Memory B cell (primary cell): ENCODE measurements at regions not wholly inside any gene's neighbourhood (a gene's known extent, or its start where the extent isn't known, plus 50 kb on each side); places are given as distances from the start of the nearest gene placed in this dataset.

Source experiments
- ATAC-seq: fragments of 150-1000 bp; cut with Tn5 transposase; 2 replicates; pipeline ENCODE4 v1.10.0; 2021; ENCODE audit warnings: low read depth, mild to moderate bottlenecking, moderate library complexity
- DNase-seq, 2 donors: peaks; one replicate each; pipeline ENCODE4 v3.0.0; 2022; ENCODE audit warnings: low spot score in 2 of 2
- H3K27ac Mint-ChIP-seq: one replicate; pipeline ENCODE4 v1.8.0; 2022; ENCODE audit warnings: mild to moderate bottlenecking, moderate library complexity, mixed read lengths
- H3K27me3 Mint-ChIP-seq: one replicate; pipeline ENCODE4 v1.8.0; 2022; ENCODE audit warnings: mixed read lengths
- H3K36me3 Mint-ChIP-seq: one replicate; pipeline ENCODE4 v1.8.0; 2022; ENCODE audit warnings: mild to moderate bottlenecking, mixed read lengths
- H3K4me1 Mint-ChIP-seq: one replicate; pipeline ENCODE4 v1.8.0; 2022; ENCODE audit warnings: mixed read lengths
- H3K4me3 Mint-ChIP-seq: one replicate; pipeline ENCODE4 v1.8.0; 2022; ENCODE audit warnings: mild to moderate bottlenecking, moderate library complexity, mixed read lengths
- H3K9me3 Mint-ChIP-seq: one replicate; pipeline ENCODE4 v1.8.0; 2022; ENCODE audit warnings: mixed read lengths

GRCh38 chr4:32987111-32987510 lies 2266.9 kb downstream of the PCDH7 start:
- ATAC-seq (no peak), DNase-seq (no peak)
- no peak overlapping the region for H3K4me3 Mint-ChIP-seq
- no peaks in the 10 kb centered on the region for H3K27me3 Mint-ChIP-seq
- H3K9me3 Mint-ChIP-seq = no peaks in the 10 kb centered on the region
- H3K4me1 Mint-ChIP-seq = no peaks in the 10 kb centered on the region
- no peak overlapping the region for H3K27ac Mint-ChIP-seq
- H3K36me3 Mint-ChIP-seq = no peaks in the 10 kb centered on the region

GRCh38 chr4:32988165-32988811 lies 2268.1 kb downstream of the PCDH7 start:
- DNase-seq (no peak), ATAC-seq (no peak)
- H3K27me3 Mint-ChIP-seq = no peaks in the 10 kb centered on the region
- H3K9me3 Mint-ChIP-seq = no peaks in the 10 kb centered on the region
- no peak overlapping the region for H3K4me3 Mint-ChIP-seq
- H3K27ac Mint-ChIP-seq = no peak overlapping the region
- no peaks in the 10 kb centered on the region for H3K4me1 Mint-ChIP-seq
- no peaks in the 10 kb centered on the region for H3K36me3 Mint-ChIP-seq

- Mint-ChIP-seq H3K9me3 (no peaks in the 10 kb centered on the region), H3K4me3 (no peak overlapping the region), H3K27ac (no peak overlapping the region), H3K27me3 (no peaks in the 10 kb centered on the region), H3K36me3 (no peaks in the 10 kb centered on the region), H3K4me1 (no peaks in the 10 kb centered on the region)
- no peak for ATAC-seq
- DNase-seq = no peak
Observed at GRCh38 chr4:32991663-32992062, 2271.5 kb downstream of the PCDH7 start.

DNA sequence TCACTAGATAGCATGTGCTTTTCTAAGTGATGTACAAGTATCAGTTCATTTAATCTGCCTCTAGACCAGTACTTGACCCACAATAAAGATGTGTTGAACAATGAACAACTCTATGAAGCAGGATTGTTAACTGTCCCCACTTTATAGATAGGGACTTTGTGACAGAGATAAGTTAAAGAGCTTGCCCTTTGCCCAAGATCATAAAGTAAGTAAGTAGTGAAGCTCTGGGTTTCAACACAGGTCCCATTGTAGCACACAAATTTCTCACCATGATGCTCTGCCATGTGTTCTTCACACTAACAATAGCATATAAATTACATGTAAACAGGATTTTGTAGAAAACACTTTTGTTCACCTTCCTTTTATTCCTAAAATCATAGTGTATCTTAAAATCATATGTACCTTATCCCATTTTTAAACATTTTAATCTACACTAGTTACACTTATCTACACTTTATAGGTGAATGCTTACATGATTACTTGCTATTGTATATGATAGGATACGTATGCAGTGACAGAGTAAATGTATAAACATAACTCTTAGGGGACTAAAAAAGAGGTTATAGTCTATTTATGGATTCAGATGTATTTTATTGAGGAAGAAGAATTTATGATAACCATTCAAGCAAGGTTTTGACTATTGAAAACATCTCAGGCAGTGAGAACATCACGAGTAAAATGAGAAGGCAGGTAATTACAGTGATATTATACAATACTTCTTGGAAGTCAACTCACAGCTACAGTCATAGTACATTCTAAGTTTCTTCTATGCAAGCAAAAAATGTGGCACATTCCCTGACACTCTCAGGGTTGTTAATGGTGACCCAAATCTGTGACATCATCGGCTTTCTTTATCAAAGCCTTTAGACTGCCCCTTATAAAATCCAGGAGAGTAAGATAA lies 2275.1 kb downstream of the PCDH7 start:
- H3K27me3 Mint-ChIP-seq = no peaks in the 10 kb centered on the region
- no peak overlapping the region for H3K4me3 Mint-ChIP-seq
- no peaks in the 10 kb centered on the region for H3K4me1 Mint-ChIP-seq
- ATAC-seq = no peak
- no peaks in the 10 kb centered on the region for H3K36me3 Mint-ChIP-seq
- no peak overlapping the region for H3K27ac Mint-ChIP-seq
- peaks cover 4% of the 10 kb centered on the region for H3K9me3 Mint-ChIP-seq
- no peak for DNase-seq

DNA sequence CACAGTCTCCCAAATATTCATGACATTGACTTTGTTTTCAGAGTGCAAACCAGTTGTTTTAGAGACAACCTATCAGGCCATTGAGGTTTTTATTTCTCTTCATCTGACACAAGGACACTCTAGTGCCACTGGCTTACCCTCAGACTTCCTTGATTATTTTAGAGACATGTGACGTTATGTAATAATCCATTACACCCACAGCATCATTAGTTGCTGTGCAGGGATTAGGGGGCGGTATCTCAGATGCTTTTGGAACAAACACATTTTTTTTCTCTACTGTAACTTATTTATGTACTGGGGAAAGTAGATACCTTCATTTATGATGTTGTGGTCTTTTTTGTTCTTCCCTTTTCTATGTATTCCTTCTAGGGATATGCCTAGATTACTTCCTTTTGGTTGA lies 2293.1 kb downstream of the PCDH7 start:
- H3K4me1 Mint-ChIP-seq = no peaks in the 10 kb centered on the region
- H3K9me3 Mint-ChIP-seq = peaks cover 3% of the 10 kb centered on the region
- no peaks in the 10 kb centered on the region for H3K27me3 Mint-ChIP-seq
- no peak for ATAC-seq
- H3K36me3 Mint-ChIP-seq = no peaks in the 10 kb centered on the region
- no peak for DNase-seq
- no peak overlapping the region for H3K4me3 Mint-ChIP-seq
- no peak overlapping the region for H3K27ac Mint-ChIP-seq

DNA sequence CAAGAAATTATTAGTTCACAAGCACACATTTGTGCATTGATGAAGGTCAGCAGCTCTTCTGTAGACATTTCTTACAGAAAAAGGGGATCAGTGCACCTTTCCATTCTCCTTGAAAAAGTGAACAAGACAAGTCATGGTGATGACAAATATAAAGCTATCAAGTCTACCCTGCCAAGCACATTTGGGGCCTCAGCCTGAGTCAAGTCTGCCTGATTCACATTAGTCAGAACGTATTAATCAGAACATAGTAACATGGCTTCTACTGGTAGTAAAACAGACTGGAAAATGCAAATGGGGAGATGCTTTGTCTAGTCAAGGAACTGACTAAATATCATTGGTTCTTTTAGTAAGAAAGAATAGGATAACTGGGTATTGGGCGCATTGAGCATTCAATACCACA lies 2305.1 kb downstream of the PCDH7 start:
- no peaks in the 10 kb centered on the region for H3K27me3 Mint-ChIP-seq
- H3K4me1 Mint-ChIP-seq = no peaks in the 10 kb centered on the region
- no peak for ATAC-seq
- no peak overlapping the region for H3K27ac Mint-ChIP-seq
- H3K9me3 Mint-ChIP-seq = no peaks in the 10 kb centered on the region
- no peak for DNase-seq
- H3K36me3 Mint-ChIP-seq = no peaks in the 10 kb centered on the region
- no peak overlapping the region for H3K4me3 Mint-ChIP-seq

DNA sequence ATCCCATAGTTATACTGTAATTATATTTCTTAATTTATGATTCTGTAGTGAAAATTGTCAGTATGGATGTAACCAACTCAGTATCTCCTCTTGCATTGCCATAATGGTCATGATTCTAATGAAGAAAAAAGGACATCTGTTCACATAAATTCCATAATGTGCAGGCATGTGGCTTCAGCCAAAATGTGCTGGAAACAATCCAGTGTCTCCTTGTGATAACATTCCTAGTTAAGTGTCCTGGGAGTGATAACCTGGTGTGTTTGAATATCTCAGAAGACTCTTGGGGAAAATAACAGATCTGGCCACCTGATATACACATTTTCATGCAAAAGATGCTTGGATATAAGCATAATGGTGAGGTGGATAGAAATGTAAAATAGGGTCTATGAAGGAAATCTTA lies 2309.8 kb downstream of the PCDH7 start:
- no peak for ATAC-seq
- Mint-ChIP-seq H3K27me3 (no peaks in the 10 kb centered on the region), H3K36me3 (no peaks in the 10 kb centered on the region)

DNA sequence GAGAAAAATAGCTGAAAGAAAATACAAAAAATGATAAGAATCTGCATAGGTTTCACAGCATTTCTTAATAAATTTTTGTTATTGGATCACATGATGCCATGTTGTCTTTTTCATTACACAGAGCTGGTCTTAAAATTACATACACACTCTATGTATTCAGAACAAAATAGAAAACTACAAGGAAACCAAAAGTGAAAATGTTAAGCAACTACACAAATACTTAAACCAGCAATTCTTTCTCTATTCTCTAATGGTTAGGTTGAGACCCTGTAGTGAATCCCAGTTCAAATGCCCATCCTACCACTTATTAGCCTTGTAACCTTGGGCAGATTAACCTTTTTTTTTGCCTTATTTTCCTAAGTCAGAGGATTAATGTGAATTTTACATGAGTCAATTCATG lies 2311.2 kb downstream of the PCDH7 start:
- no peak overlapping the region for H3K27ac Mint-ChIP-seq
- no peaks in the 10 kb centered on the region for H3K4me1 Mint-ChIP-seq
- H3K4me3 Mint-ChIP-seq = no peak overlapping the region
- H3K9me3 Mint-ChIP-seq = peaks cover 2% of the 10 kb centered on the region
- no peak for DNase-seq
- ATAC-seq = no peak
- no peaks in the 10 kb centered on the region for H3K27me3 Mint-ChIP-seq
- no peaks in the 10 kb centered on the region for H3K36me3 Mint-ChIP-seq

More for the DNA sequence above, 2309.8 kb downstream of the PCDH7 start:
- Mint-ChIP-seq H3K27ac (no peak overlapping the region), H3K9me3 (no peaks in the 10 kb centered on the region), H3K4me1 (no peaks in the 10 kb centered on the region), H3K4me3 (no peak overlapping the region)
- DNase-seq = no peak

- Mint-ChIP-seq H3K36me3 (no peaks in the 10 kb centered on the region), H3K9me3 (peaks cover 2% of the 10 kb centered on the region), H3K27ac (no peak overlapping the region), H3K4me3 (no peak overlapping the region), H3K27me3 (no peaks in the 10 kb centered on the region), H3K4me1 (no peaks in the 10 kb centered on the region)
- ATAC-seq (no peak), DNase-seq (no peak)
Observed at GRCh38 chr4:33037464-33037863, 2317.3 kb downstream of the PCDH7 start.

DNA sequence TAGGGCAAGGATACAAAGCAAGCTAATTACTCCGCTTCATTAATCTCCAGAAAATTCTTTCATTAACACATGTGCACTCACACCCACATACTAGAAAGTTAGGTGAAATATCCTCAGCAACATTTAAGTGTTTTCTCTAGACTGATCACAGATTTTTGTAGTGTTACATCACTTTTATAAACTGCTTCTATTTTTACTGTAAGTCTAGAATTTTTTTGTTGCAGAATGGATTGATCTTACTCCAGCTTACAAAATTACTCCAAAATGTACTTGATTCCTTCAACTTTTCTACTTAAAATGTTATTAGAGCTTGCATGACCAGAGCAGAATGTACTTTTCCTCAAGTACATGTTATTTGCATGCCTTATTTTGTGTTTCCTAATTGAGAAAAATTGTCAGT lies 2325.2 kb downstream of the PCDH7 start:
- ATAC-seq (no peak), DNase-seq (no peak)
- Mint-ChIP-seq H3K36me3 (no peaks in the 10 kb centered on the region), H3K4me1 (no peaks in the 10 kb centered on the region), H3K9me3 (no peaks in the 10 kb centered on the region), H3K4me3 (no peak overlapping the region), H3K27ac (no peak overlapping the region), H3K27me3 (no peaks in the 10 kb centered on the region)

GRCh38 chr4:33052241-33052640 lies 2332.1 kb downstream of the PCDH7 start:
- DNase-seq = no peak
- Mint-ChIP-seq H3K36me3 (no peaks in the 10 kb centered on the region), H3K27me3 (no peaks in the 10 kb centered on the region), H3K27ac (no peak overlapping the region), H3K9me3 (no peaks in the 10 kb centered on the region), H3K4me1 (no peaks in the 10 kb centered on the region), H3K4me3 (no peak overlapping the region)
- no peak for ATAC-seq

DNA sequence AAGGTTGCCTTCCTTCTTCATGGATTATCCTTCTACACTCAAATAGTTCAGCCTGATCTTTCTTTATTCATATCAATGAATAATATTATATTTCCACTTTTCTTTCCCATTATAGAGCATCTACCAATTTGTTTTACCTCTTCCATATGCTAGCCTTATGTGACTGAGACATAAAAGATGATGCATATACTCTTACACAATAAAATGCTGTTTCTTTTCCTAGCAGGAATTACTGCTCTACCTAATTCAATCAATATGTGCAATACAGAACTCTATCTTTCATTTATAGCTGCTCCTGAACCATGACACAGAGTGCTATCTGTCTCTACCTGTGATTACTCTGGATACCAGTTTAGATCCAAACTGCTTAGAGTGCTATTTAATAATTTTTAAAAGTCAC lies 2334.0 kb downstream of the PCDH7 start:
- no peaks in the 10 kb centered on the region for H3K9me3 Mint-ChIP-seq
- no peaks in the 10 kb centered on the region for H3K36me3 Mint-ChIP-seq
- no peaks in the 10 kb centered on the region for H3K4me1 Mint-ChIP-seq

DNA sequence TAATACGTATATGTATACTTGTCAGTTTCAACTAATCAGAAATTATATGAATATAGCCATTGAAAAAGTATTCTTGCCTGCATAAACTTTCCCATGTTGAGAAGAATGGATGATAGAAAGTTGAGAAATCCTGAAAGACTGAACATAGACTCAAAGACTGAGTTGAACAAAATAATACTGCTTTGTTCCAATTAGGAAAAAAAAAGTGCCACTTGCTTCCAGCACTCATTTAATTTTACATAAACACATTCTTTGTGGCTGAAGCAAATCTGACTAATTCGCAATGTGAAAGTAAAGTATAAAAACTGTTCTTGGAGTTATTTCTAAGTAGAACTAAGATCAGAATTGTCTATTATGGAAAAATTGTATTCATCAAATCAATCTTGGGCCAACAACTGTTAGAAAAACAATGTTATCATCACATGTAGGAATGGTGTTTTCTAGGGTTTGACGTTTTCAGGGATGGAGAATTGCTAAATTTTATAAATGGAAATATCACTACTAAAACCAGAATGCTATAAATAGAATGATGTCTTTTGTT lies 2334.6 kb downstream of the PCDH7 start:
- H3K4me1 Mint-ChIP-seq = no peaks in the 10 kb centered on the region
- H3K27me3 Mint-ChIP-seq = no peaks in the 10 kb centered on the region
- DNase-seq (no peak), ATAC-seq (no peak)
- no peak overlapping the region for H3K4me3 Mint-ChIP-seq
- H3K9me3 Mint-ChIP-seq = no peaks in the 10 kb centered on the region
- H3K27ac Mint-ChIP-seq = no peak overlapping the region
- H3K36me3 Mint-ChIP-seq = no peaks in the 10 kb centered on the region

More for the DNA sequence above, 2334.0 kb downstream of the PCDH7 start:
- no peak for ATAC-seq
- no peak for DNase-seq
- Mint-ChIP-seq H3K4me3 (no peak overlapping the region), H3K27ac (no peak overlapping the region), H3K27me3 (no peaks in the 10 kb centered on the region)

DNA sequence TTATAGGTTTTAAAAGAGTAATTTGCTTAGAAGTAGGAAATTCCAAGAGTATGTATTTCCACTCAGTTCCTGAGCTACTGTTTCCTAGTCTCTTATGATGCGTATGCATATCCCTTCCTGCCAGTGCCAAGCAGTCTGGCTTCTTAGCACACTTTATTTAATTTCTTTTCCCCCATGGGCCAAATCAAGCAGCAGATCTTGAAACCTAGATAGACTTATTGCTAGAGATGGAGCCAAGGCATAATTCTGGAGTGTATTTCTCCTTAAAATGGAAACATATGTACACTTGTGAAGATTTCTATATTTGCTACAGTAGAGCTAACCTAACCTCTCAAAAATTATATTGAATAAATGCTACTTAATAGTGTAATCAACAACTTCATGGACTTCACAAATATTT lies 2337.6 kb downstream of the PCDH7 start:
- H3K9me3 Mint-ChIP-seq = no peaks in the 10 kb centered on the region
- H3K36me3 Mint-ChIP-seq = no peaks in the 10 kb centered on the region
- no peak overlapping the region for H3K27ac Mint-ChIP-seq
- no peaks in the 10 kb centered on the region for H3K27me3 Mint-ChIP-seq
- H3K4me1 Mint-ChIP-seq = no peaks in the 10 kb centered on the region
- H3K4me3 Mint-ChIP-seq = no peak overlapping the region
- ATAC-seq (no peak), DNase-seq (no peak)
